NCI-H69 (cell line): ENCODE measurements at regions not wholly inside any gene's neighbourhood (a gene's known extent, or its start where the extent isn't known, plus 50 kb on each side); places are given as distances from the start of the nearest gene placed in this dataset.

Experiments
- DNase-seq: peaks from one replicate; lab custom pipeline; 2025; lab: John Stamatoyannopoulos, UW

DNA sequence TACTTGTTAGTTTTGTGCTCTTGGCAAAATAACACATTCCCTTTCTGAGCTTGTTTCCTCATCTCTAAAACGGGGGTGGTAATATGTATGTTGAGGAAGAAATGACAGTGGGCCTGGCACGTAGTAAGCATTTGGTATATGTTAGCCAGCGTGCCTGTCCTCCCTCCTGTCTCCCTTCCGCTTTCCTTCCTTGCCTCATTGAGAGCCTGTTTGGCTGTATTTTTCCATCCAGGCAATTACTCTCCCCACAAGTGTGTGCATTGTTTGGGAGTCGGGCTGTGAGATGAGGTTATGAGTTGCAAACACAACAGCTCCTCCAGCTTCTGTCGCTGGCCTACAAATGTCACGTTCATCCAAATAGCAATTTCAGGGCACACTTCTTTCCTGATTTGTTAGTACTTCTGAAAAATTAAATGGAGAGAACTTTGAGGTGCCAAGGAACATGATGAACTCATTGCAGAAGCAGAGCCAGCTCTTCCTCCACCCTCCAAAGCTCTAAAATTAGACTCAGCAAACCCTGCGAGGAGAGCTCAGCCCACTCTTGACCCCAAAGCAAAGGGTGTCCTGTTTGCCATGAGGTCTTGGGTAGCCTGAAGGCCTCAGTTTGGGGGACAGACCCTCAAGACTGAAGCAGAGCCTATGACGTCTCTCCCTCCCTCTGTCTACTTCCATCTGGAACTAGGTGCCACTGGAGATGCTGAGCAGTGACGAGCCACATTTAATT, 50.7 kb upstream of the TOX2 start:
- no peak for DNase-seq

DNA sequence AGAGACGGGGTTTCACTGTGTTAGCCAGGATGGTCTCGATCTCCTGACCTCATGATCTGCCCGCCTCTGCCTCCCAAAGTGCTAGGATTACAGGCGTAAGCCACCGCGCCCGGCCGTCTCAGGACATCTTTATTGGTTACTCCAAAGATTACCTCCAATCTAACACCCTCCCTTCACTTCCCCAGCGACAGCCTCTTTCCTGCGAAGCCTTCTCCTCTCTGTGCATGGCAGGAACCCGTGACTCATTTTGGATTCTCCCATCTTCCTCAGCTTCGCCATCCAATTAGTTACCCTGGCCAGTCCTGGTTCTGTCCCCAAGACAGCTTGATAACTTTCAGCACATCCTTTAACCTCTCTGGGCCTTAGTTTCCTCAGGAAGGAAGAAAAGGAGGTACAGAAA, 51.3 kb upstream of the TOX2 start:
- DNase-seq = no peak

DNA sequence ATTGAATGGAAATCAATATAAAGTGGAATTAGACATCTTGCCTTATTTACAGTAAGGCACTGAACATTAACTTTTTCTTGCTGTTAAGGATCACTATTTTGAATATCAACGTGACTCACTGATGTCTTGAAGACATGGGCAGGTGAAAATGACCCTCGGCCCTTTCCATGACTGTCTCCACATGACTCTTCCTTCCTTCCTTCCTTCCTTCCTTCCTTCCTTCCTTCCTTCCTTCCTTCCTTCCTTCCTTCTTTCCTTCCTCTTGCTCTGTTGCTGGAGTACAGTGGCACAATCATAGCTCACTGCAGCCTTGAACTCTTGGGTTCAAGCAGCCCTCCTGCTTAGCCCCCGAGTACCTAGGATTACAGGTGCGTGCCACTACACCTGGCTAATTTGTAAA, 52.2 kb upstream of the TOX2 start:
- DNase-seq = no peak

DNA sequence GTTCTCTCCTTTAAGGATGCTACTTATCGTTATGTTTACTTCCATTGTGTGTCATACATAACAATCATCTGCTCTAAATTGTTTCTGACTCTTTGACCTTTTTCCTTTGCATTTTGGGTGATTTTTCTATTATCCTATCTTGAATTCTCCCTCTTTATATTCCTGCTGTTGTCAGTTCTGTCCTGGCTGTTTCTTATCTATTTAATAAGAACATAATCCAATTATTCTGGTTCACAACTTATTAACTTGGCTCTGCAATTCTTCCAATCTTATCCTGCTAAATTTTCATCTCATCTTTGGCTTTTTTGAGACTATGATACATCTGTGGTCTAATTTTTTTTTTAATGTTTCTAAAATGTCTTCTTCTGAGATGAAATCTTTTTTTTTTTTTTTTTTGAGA, 54.7 kb upstream of the TOX2 start:
- DNase-seq = no peak

DNA sequence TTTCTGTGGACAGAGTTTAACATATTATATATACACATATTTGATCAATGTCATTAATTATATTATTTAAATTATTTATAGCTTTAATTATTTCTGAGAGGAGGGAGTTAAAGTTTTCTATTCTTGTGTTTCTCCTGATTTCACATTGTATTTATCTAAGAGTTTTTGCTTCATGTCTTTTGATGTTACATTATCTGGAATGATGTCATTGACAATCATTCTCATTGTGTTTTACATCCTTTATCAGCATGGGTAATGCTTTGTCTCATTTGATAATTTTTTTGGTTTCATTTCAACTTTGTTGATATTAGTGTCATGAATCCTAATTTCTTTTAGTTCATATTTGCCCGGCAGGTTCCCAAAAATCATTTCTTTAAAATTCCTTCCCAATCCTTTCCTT, 56.7 kb upstream of the TOX2 start:
- DNase-seq = no peak

DNA sequence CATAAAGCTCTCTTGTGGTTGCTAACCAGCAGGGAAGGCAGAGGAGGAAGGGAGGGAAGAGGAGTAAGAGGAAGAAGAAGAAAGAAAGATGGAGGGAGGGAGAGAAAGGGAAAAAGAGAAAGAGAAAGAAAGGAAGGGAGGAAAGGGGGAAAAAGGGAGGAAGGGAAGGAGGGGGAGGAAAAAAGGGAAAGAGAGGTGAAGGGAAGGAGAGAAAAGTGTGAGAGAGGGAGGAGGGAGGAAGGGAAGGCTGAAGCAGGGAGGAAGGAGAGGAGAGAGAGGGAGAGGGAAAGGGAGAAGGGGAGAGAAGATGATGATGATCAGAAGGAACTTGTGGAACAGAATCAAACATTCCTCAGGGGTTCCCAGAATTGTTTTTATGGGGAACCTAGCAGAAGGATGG, 57.5 kb upstream of the TOX2 start:
- DNase-seq = no peak

DNA sequence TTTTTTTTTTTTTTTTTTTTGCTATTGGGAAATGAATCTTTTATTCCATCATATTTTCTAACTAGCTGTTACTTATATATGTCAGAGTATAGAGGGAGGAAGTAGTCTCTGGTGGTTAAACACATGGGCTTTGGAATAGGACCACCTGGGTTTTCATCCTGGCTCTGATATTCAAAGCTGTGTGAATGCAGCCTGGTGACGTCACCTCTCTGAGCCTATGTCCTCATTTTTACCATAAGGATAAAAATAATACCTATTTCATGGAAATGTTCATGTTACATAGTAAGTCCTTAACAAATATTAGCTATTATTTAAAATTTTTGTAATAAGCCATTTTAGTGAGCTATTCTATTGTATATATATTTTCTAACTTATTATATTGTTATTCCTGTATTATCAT, 58.8 kb upstream of the TOX2 start:
- no peak for DNase-seq

DNA sequence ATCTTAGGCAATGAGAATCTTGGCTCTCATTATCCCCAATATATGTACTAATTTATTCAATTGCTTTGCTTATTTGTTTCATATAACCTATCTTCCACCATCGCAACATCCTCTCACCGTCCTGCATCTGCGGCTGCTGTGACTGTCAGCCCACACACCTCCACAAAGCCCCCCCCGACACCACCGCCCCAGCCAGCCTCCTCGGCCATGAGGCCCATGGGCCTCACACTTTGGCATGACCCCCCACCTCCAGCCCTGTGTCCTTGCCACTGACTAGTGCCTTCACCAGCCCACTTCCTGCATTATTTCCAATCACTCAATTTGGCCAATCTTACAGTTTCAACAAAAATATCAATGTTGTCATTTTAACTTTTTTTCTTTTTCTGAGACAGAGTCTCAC, 60.7 kb upstream of the TOX2 start:
- no peak for DNase-seq

DNA sequence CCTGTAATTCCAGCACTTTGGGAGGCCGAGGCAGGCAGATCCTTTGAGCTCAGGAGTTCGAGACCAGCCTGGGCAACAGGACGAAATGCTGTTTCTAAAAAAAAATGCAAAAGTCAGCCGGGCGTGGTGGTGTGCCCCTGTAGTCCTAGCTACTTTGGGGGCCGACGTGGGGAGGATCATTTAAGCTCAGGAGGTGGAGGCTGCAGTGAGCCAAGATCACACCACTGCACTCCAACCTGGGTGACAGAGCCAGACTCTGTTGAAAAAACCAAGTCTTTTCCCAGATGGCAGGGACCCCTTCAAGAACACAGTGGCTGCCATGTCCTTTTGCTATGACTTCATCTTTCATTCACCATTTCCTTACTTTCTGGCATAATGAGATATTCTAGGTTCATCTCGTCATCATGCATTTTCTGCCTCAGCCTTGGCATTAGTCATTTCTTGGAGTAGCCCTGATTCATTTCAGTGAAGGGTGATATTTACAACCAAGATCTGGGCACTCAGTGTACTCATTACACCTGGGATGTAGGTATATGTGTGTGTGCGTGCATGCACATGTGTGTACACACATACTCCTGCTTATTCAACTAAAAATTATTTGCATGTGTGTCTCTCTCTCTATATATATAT, 61.4 kb upstream of the TOX2 start:
- no peak for DNase-seq

DNA sequence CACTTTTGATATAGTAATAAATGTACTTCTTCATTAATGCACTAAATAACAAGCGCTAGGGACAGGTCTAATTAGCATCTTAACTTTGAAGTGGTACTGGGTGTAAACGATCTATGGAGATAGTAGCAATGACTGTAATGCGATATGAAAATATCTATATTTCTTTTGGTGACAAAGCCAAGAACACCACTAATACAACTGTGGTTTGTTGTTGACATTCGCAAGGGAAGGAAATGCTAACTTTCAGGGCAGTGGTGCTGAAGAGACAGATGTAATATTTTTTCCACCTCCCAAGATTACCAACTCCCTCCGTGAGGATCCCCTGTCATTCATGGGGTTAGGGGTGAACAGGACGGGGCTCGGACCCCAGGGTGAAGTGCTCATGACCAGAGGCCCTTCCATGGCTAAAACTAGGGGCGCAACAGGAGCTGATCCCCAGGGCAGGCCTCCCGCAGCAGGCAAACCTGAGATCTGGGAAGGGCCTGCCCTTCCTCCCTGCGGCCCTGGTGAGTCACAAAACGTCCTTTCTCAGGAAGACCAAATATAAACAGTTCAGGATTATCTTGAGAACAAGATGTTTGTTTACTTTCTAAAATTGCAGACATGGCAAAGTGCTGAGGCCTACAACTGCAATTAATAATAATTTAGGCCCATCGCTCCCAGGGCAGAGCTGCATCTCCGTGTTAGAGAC, 65.0 kb upstream of the TOX2 start:
- DNase-seq = no peak

DNA sequence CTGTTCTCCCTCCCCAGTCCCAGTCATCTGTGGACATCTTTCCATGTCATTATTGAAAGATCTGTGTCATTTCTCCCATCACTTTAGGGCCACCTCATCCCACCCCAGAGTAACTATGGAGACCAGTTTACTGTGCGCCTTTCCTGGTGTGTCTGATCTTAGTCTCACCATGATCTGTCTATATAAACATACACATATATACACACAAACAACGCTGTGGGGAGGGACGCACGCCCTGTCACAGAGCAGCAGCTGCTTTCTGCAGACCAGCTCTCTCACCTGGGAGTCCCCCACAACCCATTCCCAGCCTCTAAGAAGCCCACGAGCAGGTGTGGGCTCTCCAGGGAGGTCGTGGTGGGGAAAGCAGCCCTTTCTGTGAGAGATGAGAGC, 68.1 kb upstream of the TOX2 start:
- no peak for DNase-seq

DNA sequence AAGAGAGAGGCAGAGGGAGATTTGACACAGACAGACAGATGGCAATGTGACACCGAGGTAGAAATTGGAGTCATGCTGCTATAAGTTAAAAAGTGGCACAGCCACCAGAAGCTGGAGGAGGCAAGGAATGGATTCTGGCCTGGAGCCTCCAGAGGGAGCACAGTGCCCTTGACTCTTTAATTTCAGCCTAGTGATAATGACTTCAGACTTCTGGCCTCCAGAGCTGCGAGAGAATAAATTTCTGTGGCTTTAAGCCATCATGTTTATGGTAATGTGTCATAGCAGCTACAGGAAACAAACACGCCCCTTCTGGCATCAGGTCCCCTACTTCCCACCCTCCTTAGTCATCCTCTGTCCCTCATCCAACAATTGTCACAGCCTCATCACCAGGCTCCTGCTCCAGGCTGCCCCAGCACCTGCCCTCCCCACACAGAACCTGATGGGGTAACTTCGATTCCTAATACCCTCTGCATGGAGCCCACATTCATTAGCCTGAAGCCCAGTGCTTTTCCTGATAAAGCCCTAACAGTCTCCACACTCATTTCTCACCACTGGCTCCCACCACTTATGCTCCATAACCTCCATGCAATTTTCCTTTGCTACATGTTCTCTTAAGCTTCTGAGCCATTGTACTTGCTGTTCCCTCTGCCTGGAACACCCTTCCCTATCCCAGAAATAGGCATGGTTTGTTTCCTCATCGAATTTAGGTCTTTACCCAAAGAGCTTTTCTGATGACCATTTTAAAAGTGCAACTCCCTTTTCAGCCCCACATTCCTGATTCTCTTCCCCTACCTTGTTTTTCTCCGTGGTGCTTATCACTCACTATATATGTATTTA, 69.7 kb upstream of the TOX2 start:
- no peak for DNase-seq

DNA sequence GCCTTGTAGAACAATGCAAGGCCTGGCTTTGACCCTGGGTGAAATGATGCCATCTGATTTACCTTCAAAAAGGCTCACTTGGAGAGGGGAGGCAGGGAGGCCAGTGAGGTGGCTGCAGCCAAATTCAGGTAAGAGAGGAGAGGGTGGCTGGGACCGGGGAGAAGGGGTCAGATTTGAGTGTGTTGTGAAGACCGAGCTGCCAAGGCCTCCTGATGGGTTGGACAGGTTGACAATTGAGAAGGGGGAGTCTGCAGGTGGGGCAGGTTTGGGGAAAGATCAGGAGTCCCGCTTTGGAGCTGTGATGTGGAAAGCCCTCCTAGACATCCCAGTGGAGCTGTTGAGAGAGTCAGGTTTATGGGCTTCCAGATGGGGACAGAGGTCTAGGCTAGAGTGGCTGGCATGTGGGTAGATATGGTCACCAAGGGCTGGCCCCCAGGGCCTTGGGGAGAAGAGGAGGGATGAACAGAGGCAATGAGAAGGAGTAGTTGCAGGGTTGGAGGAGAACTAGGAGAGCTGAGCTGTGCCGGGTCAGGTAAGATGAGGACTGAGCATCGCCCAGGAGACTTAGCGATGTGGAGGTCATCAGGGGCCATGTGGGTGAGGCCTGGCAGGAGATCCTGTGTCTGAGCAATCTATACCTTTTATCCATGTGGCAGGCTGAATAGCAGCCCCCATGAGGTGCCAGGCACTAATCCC, 70.5 kb upstream of the TOX2 start:
- no peak for DNase-seq

DNA sequence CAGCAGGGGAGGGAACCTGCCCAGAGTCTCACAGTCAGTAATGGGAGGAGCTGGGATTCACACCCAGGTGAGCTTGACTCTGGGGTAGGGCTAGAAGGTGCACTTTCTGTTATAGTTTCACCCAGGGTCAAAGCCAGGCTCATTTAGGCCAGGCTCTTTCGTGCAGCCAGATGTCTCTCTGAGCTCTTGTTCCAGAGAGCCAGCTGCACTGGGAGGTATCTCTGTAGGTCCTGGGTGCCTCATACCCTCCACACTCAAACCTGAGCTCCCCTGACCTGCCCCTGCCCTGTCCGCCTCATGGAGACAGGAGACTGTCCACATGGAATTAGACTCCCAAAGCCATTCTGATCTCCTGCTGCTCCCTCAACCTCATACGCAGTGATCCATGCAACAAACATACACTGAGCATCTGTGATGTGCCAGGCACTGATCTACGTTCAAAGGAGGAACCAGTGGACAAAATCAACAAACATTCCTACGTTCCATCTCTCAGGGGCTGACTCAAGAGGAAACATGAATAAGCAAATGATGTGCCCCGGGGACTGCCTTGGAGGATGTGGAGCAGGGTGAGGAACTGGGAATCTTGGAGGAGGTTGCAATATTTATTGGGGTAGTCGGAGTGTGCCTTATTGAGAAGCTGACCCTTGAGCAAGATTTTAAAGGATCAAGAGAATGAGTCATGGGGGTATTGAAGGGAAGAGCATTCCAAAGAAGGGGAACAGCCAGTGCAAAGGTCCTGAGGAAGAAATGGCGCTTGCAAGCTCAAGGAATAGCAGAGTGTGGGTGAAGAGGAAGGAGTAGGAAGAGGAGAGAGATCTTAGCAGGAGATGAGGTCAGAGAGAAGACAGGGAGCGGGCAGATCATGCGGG, 71.3 kb upstream of the TOX2 start:
- DNase-seq = no peak

DNA sequence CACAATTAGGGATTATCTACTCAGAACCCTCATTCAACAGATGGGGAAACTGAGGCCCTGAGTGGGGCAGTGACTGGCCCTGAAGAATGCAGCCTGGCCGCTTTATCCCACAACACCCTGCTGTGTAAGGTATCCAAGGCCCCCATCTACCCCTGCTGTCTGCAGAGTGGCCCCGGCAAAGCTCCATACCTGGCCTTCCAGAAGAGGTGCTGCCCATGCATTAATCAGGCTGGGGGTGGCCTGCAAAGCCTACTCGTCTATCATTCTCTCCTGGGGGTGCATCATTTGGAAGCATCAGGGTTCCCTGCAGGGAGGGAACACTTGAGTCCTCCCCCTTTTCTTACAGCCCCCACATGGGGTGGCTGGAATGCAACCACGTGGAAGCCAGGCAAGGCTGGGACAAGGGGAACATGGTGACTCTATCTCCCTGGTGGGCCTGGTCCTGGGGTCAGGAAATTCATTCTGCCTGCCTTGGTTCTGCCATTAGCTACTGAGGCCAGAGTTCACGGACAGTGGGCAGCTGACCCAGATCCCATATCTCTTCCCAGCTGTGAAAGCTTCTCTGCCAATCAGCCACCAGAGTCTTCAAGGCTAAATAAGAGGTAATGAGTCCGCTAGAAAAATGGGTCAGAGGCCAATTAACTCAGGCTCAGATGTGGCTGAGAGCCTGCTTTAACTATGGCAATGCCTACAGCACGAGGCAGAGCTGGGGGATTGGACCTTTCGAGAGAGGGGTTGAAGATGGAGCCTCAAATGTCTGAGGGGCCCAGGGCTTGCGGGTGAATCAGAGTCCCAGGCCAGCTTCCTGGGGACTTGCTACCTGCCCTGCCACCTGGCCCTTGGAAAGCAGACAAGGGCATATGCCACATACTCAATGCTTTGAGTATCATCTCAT, 72.3 kb upstream of the TOX2 start:
- DNase-seq = no peak

DNA sequence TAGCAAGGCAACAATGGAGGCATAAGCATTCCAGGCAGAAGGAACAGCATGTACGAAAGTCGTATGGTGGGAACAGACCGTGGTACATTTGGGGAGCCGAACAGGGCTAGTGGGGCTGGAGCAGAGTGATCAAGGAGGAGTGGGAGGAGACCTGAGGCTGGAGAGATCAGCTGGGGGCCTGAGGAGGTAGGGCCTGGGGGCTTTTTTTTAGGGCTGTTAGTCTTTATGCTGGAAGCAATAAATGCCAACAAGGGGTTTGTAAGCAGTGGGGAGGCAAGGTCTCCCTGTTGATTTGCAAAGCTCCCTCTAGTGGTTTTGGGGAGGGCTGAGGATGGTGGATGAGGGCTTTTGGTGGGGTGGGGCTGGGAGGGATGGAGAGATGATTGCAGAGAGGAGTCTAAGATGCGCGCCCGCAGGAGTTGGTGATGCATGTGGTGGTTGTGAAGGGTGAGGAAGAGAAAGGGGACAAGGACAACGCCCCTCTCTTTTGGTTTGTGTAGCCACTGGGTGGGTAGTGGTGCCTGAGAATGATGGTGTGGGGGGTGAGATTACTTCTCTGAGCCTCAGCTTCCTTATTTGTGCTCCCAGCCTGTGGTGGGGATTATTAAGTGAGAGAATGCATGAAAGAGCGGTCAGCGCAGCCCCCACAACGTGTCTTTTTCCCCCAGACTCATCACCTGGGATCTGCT, 74.1 kb upstream of the TOX2 start:
- no peak for DNase-seq

DNA sequence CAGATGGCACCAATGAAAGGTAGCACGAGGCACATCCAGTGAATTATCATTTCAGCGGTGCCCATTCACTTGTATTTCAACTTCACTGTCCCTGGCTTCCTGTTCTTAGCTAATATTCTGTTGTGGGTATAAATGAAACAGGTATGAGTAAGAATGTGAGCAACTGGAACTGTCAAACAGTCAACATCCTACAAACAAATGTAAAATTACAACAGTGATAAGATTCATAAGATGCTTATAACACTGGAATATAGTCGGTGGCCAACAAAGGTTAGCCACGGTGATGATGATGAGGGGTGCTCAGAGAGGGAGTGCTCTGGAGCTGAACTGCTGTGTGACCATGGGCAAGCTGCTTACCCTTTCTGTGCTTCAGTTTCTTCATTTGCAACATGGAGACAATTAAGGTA, 74.9 kb upstream of the TOX2 start:
- DNase-seq = no peak

DNA sequence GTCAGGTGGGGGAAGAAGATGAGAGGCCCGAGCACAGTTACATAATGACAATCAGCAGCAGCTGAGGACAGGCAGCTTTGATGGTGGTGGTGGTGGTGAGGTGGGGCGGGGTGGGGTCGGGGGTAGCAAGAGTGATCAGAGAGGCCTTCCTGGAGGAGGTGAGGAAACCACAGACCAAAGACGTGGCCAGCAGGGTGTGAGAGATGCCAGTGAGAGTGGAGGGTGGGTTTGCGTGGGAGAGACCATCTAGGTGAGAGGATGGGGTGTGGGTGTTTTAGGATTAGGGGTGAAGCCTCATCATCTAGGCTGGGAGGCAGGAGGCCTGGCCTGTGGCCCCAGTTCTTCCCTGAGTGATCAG, 76.0 kb upstream of the TOX2 start:
- DNase-seq = no peak

DNA sequence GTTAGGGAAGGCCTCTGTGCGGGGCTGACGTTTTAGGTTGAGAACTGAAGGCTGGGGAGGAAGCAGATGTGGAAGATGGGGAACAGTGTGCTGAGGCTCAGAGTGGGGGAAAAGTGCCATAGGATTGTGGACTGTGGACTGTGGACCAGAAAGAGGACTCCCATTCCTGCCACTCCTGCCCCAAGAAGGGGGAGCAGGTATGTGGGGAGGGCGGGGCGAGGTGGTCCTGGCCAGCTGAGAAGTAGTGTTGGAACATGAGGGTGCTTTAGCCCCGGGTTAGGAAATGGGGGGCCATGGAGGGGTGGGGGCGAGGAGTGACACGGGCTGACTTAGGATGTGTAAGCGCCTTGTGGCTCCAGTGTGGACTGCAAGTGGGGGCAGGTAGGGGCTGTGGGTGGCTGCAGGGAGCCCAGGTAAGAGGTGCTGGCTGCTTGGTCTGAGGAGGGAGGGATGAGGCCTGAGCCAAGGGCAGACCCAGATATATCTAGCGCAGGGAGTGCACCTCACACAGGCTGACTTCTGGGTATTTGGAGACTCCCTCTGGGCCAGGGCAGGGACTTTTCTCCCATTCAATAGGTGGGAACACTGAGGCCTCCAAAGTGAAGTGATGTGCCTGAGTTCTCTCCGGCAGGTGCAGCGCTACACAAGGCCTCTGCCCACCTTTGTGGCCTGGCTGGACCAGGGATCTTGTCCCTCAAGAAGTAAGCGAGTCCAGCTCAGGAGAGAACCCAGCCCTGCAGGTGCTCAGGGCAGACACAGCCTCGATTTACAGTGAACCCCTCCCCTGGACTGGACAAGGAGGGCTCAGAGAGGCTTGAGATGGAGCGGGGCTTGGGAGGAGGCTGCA, 76.6 kb upstream of the TOX2 start:
- DNase-seq = no peak
